ENCODE measurements at regions not wholly inside any gene's neighbourhood (a gene's known extent, or its start where the extent isn't known, plus 50 kb on each side); places are given as distances from the start of the nearest gene placed in this dataset.

- TF ChIP-seq RCOR1 (IDR thresholded peaks at IDR 0.05; ENCODE audit: low read depth, low read length): no peak
- no peak for TF ChIP-seq CTCF (IDR thresholded peaks at IDR 0.05)
- TF ChIP-seq POLR2A (IDR thresholded peaks at IDR 0.05; ENCODE audit: low read length): no peak
- TF ChIP-seq EHF (CRISPR knock-in tag; IDR thresholded peaks at IDR 0.05): no peak
- no peak for TF ChIP-seq RAD21 (conservative IDR thresholded peaks at IDR 0.05 in 1 of 2, IDR thresholded peaks at IDR 0.05 in 1 of 2)
- TF ChIP-seq ZSCAN20 (CRISPR knock-in tag; IDR thresholded peaks at IDR 0.05): no peak
- TF ChIP-seq JUNB (IDR thresholded peaks at IDR 0.05): no peak
- no peak for TF ChIP-seq REST (IDR thresholded peaks at IDR 0.05)
- TF ChIP-seq JUN (IDR thresholded peaks at IDR 0.05): no peak
- TF ChIP-seq CBX8 (IDR thresholded peaks at IDR 0.05): no peak
Observed at GRCh38 chr5:10017786-10018185, 231.9 kb downstream of the ATPSCKMT start.
